Body of pancreas (tissue), 4 donors: ENCODE measurements at regions not wholly inside any gene's neighbourhood (a gene's known extent, or its start where the extent isn't known, plus 50 kb on each side); places are given as distances from the start of the nearest gene placed in this dataset.

Experiments used
- POLR2A ChIP-seq, 3 donors: fragments of 450-650 bp; IDR thresholded peaks; one replicate each; pipeline ENCODE4 v1.6.1; 2016; ENCODE audit warnings: antibody characterized with exemption in 3 of 3, mild to moderate bottlenecking in 2 of 3
- TF ChIP-seq, protein P1 (sequence below), 7 experiments: fragments of 450-650 bp in 4 of 7; fragments of 200-600 bp in 3 of 7; sonication (generic) in 3 of 7; IDR thresholded peaks; one replicate each; pipeline ENCODE4 v1.5.1; 2016 to 2019; ENCODE audit warnings: antibody characterized with exemption in 7 of 7

GRCh38 chr3:141682007-141682406 lies 56.1 kb upstream of the RNF7 start:
- TF ChIP-seq, protein P1, sequence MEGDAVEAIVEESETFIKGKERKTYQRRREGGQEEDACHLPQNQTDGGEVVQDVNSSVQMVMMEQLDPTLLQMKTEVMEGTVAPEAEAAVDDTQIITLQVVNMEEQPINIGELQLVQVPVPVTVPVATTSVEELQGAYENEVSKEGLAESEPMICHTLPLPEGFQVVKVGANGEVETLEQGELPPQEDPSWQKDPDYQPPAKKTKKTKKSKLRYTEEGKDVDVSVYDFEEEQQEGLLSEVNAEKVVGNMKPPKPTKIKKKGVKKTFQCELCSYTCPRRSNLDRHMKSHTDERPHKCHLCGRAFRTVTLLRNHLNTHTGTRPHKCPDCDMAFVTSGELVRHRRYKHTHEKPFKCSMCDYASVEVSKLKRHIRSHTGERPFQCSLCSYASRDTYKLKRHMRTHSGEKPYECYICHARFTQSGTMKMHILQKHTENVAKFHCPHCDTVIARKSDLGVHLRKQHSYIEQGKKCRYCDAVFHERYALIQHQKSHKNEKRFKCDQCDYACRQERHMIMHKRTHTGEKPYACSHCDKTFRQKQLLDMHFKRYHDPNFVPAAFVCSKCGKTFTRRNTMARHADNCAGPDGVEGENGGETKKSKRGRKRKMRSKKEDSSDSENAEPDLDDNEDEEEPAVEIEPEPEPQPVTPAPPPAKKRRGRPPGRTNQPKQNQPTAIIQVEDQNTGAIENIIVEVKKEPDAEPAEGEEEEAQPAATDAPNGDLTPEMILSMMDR (IDR thresholded peaks at IDR 0.05): no peak
- no peak for TF ChIP-seq POLR2A (IDR thresholded peaks at IDR 0.05)
